ENCODE measurements at regions not wholly inside any gene's neighbourhood (a gene's known extent, or its start where the extent isn't known, plus 50 kb on each side); places are given as distances from the start of the nearest gene placed in this dataset.

DNA sequence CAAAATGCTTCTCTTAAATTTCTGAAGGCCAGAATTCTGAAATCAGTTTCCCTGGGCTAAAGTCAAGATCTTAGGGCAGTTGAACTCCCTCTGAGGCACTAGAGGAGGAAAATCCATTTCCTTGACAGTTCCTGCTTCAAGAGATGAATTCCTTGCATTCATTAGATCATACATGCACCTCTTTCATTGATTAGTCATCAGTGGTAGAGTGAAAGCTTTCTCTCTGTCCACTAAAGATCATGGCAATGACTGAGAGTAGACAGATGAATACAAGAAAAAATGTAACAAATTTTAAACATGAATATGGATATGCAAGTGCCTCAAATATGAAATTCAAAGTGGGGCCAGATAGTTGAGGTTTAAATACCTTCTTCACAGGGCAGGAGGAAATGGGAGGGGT, 693.4 kb upstream of the TMEFF2 start:
- no peak for TF ChIP-seq GABPA (IDR thresholded peaks at IDR 0.05; ENCODE audit: borderline replicate concordance, insufficient read depth, low read length)
- TF ChIP-seq NANOG (IDR thresholded peaks at IDR 0.05; ENCODE audit: insufficient read depth, low read depth, low read length, poor library complexity, severe bottlenecking) = no peak
- TF ChIP-seq KDM4A (IDR thresholded peaks at IDR 0.05; ENCODE audit: low read depth, low read length, severe bottlenecking) = no peak
- no peak for TF ChIP-seq SRF (IDR thresholded peaks at IDR 0.05; ENCODE audit: low read depth, low read length)
- TF ChIP-seq, protein P1, sequence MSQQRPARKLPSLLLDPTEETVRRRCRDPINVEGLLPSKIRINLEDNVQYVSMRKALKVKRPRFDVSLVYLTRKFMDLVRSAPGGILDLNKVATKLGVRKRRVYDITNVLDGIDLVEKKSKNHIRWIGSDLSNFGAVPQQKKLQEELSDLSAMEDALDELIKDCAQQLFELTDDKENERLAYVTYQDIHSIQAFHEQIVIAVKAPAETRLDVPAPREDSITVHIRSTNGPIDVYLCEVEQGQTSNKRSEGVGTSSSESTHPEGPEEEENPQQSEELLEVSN (IDR thresholded peaks at IDR 0.05) = no peak
- no peak for TF ChIP-seq CHD1 (IDR thresholded peaks at IDR 0.05; ENCODE audit: low read depth, low read length)
- TF ChIP-seq GTF2F1 (IDR thresholded peaks at IDR 0.05; ENCODE audit: borderline replicate concordance, low read depth, low read length) = no peak
- Histone ChIP-seq H3K18ac (ENCODE audit: extremely low read depth, low read length) (no peak overlapping the region), H3K79me1 (ENCODE audit: low read depth, low read length) (no peaks in the 10 kb centered on the region), H4K5ac (ENCODE audit: insufficient read length, low read depth, low read length) (no peak overlapping the region), H2AFZ (ENCODE audit: low read length) (no peak overlapping the region), H3K56ac (replicated peaks; ENCODE audit: insufficient read length, low read depth, low read length) (no peak overlapping the region), H3K9me3 (ENCODE audit: insufficient read depth in 2 of 2, low read depth in 1 of 2, low read length in 1 of 2) (no peaks in the 10 kb centered on the region), H3K14ac (ENCODE audit: insufficient read length) (no peak overlapping the region), H3K27ac (ENCODE audit: low read depth, low read length) (no peak overlapping the region), H2BK15ac (ENCODE audit: low read length) (no peak overlapping the region), H4K20me1 (replicated peaks in 1 of 2; ENCODE audit: control insufficient read depth in 1 of 2, insufficient read depth in 2 of 2, low read length in 2 of 2) (no peaks in the 10 kb centered on the region), H2BK120ac (replicated peaks; ENCODE audit: low read depth, low read length) (no peak overlapping the region), H3K4ac (replicated peaks; ENCODE audit: insufficient read length, low read depth, low read length) (no peak overlapping the region), H2BK20ac (ENCODE audit: low read length) (no peak overlapping the region), H3K4me1 (replicated peaks in 1 of 4; ENCODE audit: control insufficient read depth in 3 of 4, insufficient read depth in 4 of 4, low read length in 3 of 4) (no peaks in the 10 kb centered on the region), H2AK5ac (ENCODE audit: low read depth, low read length) (no peak overlapping the region), H3K9ac (replicated peaks in 1 of 4; ENCODE audit: extremely low read depth in 1 of 4, low read depth in 3 of 4, low read length in 3 of 4) (no peak overlapping the region), H3K4me3 (ENCODE audit: extremely low read depth in 1 of 4, insufficient read depth in 2 of 4, low read depth in 3 of 4, low read length in 4 of 4) (no peak overlapping the region), H3K4me2 (ENCODE audit: insufficient read depth in 1 of 2, low read depth in 2 of 2, low read length in 2 of 2) (no peak overlapping the region), H4K8ac (ENCODE audit: extremely low read depth, insufficient read depth, low read length) (no peak overlapping the region), H3K36me3 (ENCODE audit: control insufficient read depth in 2 of 4, insufficient read depth in 4 of 4, low read length in 3 of 4) (no peaks in the 10 kb centered on the region), H2BK12ac (ENCODE audit: low read depth, low read length) (no peak overlapping the region), H2BK5ac (ENCODE audit: low read depth, low read length) (no peak overlapping the region), H4K91ac (replicated peaks; ENCODE audit: insufficient read length, low read length) (no peak overlapping the region), H3K23ac (ENCODE audit: insufficient read length) (no peak overlapping the region), H3K79me2 (ENCODE audit: control insufficient read depth in 1 of 2, insufficient read depth in 2 of 2, low read length in 2 of 2) (no peaks in the 10 kb centered on the region), H3K27me3 (replicated peaks in 1 of 4; ENCODE audit: control insufficient read depth in 3 of 4, extremely low read depth in 1 of 4, insufficient read depth in 3 of 4, low read length in 3 of 4) (no peaks in the 10 kb centered on the region), H3K23me2 (ENCODE audit: low read depth, low read length) (no peaks in the 10 kb centered on the region)
- POLR2A ChIA-PET (ENCODE audit: partially characterized antibody) = no interaction called here
- no peak for DNase-seq (ENCODE audit: low read depth in 1 of 2, low spot score in 2 of 2)
- no peak for FAIRE-seq
- CTCF ChIA-PET (ENCODE audit: partially characterized antibody) = no interaction called here
